AG04449 (cell line): ENCODE measurements at regions not wholly inside any gene's neighbourhood (a gene's known extent, or its start where the extent isn't known, plus 50 kb on each side); places are given as distances from the start of the nearest gene placed in this dataset.

Source experiments
- CTCF ChIA-PET: fragments of 350-600 bp; formaldehyde crosslinking; extraction: SDS; loops from one replicate; lab custom pipeline; 2021; ENCODE audit warnings: antibody characterized with exemption; lab: Yijun Ruan, JAX
- POLR2A ChIA-PET: fragments of 400-600, 350-600 bp; formaldehyde crosslinking; extraction: SDS; loops from one replicate; lab custom pipeline; 2020; ENCODE audit warnings: antibody characterized with exemption, inconsistent platforms; lab: Yijun Ruan, JAX
- DNase-seq: peaks from one replicate; pipeline ENCODE4 v3.0.0-alpha.2; 2010; ENCODE audit warnings: low read depth, low spot score
- H3K4me3 ChIP-seq: 2 replicates; pipeline ENCODE4 v1.5.1; 2011; ENCODE audit warnings: low read depth, mild to moderate bottlenecking, control low read depth, low read length
- TF ChIP-seq, protein P1 (sequence below): IDR thresholded peaks from one replicate; pipeline ENCODE4 v1.5.1; 2011; ENCODE audit warnings: mild to moderate bottlenecking, moderate library complexity, low read length, control low read depth, inconsistent platforms; ENCODE audit not compliant: insufficient read depth; ENCODE audit errors: missing control alignments

DNA sequence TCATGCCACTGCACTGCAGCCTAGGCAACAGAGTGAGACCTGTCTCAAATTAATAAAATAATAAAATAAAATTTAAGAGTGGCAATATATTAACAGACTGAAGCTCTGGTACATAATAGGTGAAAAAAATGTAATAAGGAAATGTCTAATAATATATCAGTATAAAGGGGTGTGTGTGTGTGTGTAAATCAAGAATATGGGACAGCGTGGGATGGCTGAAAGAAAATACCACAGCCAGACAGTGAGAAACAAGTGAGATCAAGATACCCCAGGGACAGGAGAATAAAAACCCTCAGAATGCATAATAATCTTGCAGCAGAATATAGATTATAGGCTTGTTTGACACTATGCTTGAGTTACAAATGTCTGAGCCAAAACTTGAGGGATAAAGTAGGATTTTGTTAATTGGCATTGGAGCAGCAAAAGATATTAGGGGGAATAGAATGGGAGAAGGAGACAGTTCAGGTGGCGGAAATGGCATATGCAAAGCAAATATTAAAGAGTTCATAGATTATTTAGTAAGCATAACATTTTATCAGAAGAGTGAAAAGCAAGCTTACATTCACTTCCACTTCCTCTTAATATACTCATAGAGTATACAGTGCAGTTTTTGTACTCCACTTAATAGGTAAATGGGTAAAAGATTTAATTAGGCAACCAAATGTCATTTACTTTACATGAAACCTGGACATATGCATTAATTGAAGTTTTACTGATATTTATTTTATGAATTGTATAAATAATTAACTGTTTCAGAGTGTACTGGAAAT is 398.5 kb upstream of the GJE1 start:
- TF ChIP-seq, protein P1, sequence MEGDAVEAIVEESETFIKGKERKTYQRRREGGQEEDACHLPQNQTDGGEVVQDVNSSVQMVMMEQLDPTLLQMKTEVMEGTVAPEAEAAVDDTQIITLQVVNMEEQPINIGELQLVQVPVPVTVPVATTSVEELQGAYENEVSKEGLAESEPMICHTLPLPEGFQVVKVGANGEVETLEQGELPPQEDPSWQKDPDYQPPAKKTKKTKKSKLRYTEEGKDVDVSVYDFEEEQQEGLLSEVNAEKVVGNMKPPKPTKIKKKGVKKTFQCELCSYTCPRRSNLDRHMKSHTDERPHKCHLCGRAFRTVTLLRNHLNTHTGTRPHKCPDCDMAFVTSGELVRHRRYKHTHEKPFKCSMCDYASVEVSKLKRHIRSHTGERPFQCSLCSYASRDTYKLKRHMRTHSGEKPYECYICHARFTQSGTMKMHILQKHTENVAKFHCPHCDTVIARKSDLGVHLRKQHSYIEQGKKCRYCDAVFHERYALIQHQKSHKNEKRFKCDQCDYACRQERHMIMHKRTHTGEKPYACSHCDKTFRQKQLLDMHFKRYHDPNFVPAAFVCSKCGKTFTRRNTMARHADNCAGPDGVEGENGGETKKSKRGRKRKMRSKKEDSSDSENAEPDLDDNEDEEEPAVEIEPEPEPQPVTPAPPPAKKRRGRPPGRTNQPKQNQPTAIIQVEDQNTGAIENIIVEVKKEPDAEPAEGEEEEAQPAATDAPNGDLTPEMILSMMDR: no peak
- CTCF ChIA-PET: no interaction called here
- POLR2A ChIA-PET: no interaction called here
- H3K4me3 ChIP-seq: no peak overlapping the region
- DNase-seq: no peak

DNA sequence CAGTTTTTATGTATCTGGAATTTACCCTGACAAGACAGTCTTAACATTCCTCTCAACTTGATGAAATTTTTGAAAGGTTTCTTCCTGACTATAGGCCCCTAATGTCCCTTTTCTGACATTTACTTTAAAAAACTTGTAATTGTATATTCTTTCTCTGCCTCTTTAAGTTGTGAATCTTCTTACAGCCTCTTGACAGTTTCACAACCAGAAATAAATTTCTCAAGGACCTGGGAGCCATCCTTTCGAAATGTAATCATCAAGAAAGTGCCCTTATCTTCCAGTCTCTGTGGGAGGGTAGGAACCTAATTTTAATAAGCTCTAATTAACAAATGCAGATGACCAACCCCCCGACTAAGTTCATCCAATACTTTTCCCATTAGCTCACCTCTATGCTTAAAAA is 403.6 kb upstream of the GJE1 start:
- no peak for DNase-seq
- TF ChIP-seq, protein P1: no peak
- H3K4me3 ChIP-seq: no peak overlapping the region
- POLR2A ChIA-PET: no interaction called here
- CTCF ChIA-PET: interaction anchor here (1.4 kb wide), 1 partner anchor 384 kb away, joined by 4 read pairs; no protein-coding TSS in a partner anchor

DNA sequence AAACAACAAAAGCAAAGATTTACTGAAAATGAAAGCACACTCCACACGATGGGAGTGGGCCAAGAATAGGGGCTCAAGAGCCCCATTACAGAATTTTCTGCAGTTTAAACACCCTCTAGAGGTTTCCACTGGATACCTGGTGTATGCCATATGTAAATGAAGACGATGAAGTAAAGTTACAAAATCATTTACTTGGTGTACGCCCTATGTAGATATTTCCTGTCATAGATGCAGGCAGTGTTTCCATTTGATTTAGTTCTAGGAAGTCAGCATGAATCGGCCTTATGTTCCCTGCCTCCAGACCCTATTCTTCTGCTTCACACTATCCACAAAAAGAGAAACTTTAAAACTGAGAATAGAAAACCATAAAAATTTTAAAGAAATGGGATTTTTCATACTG is 404.4 kb upstream of the GJE1 start:
- CTCF ChIA-PET: no interaction called here
- no peak overlapping the region for H3K4me3 ChIP-seq
- POLR2A ChIA-PET: no interaction called here
- DNase-seq: no peak
- TF ChIP-seq, protein P1: no peak

DNA sequence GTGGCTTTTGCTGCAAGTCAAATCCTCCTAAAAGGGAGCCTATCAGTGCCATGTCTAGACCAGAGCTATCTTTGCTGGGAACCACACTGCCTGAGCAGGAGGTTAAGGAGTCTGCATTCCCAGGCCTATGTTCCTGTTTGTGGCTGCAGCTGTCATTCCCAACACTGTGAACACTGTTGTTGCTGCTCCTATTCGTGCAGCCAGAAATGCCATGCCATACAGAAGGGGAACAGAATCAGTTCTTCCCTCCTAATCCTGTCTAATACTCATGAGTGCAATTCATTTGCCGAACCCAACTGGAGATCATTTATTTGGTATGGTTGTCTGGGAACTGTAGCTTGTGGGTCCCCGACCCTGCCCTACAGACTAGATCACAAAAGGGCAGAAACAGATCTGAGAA is 406.5 kb upstream of the GJE1 start:
- POLR2A ChIA-PET: no interaction called here
- DNase-seq: no peak

DNA sequence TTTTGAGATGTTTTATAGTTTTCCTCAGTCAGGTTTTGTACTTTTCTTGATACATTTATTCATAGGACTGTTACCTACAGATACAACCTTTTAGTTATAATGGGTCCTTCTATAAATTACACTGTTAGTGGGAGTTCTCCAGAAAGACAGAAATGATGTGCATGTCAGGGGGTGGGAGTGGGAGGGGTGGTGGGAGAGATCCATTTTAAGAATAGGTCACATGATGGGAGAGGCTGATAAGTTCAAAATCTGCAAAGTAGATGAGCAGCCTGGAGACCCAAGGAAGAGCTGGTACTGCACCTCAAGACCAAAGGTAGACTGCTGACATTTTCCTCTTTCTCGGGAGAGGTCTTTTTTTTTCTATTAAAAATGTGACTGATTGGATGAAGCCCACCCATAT is 408.0 kb upstream of the GJE1 start:
- no peak for DNase-seq
- TF ChIP-seq, protein P1: no peak
- POLR2A ChIA-PET: no interaction called here
- H3K4me3 ChIP-seq: no peak overlapping the region
- CTCF ChIA-PET: no interaction called here

More for the DNA sequence above, 406.5 kb upstream of the GJE1 start:
- CTCF ChIA-PET: no interaction called here
- no peak overlapping the region for H3K4me3 ChIP-seq
- TF ChIP-seq, protein P1: no peak

DNA sequence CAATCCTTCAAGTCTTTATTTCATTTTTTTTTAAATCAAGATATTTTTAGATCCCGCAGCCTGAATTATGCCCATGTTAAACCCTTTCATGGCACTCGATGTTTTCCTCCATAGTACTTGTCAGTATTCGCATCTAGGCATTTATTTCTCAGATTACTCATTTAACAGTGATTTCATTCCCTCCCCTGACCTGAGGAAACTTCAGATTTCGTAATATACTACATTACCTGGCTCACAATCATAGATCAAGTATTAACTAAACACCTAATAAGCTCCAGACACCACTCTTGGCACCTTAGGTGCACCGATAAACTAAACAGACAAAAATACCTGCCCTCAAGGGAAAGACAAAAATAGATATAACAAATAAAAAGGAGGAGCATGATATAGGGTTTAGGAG is 413.2 kb upstream of the GJE1 start:
- ChIA-PET CTCF (no interaction called here), POLR2A (no interaction called here)
- TF ChIP-seq, protein P1: no peak
- no peak overlapping the region for H3K4me3 ChIP-seq
- DNase-seq: no peak
